ENCODE measurements at regions not wholly inside any gene's neighbourhood (a gene's known extent, or its start where the extent isn't known, plus 50 kb on each side); places are given as distances from the start of the nearest gene placed in this dataset.

- no peak for TF ChIP-seq JUND (IDR thresholded peaks at IDR 0.05)
- no peak for TF ChIP-seq GABPA (IDR thresholded peaks at IDR 0.05; ENCODE audit: low read depth)
- TF ChIP-seq CTCF (IDR thresholded peaks at IDR 0.05): no peak
Measured at GRCh38 chr2:34481542-34481941, 882.4 kb upstream of the FAM98A start.

Measured in SK-N-SH (cell line).